ENCODE measurements at regions not wholly inside any gene's neighbourhood (a gene's known extent, or its start where the extent isn't known, plus 50 kb on each side); places are given as distances from the start of the nearest gene placed in this dataset.
"Not testable (repeated sequence)": the region's sequence is repeated elsewhere in the genome, so short reads cannot be mapped to it uniquely, and the experiment has no call there.

DNA sequence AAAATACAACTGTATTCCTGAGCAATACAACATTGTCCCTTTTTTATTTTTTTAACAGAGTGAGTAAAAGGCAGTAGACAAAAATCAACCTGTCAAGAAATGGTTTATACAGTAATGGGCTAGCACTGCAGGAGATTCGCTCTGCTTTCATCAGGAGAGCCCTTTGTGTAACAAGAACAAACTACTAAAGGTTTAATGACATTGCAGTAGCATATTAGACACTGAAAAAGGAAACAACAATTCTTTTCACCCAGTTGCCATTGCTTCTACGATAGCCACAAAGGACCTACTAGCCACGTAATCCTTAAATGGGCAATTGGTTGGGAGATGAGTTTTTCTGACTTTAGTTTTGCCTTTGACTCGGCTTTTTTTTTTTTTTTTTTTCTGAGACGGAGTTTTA, 319.8 kb upstream of the TRPM3 start:
- H3K4me3 ChIP-seq (ENCODE audit: low read length) = no peak overlapping the region
- DNase-seq (ENCODE audit: low read depth, low spot score) = no peak

DNA sequence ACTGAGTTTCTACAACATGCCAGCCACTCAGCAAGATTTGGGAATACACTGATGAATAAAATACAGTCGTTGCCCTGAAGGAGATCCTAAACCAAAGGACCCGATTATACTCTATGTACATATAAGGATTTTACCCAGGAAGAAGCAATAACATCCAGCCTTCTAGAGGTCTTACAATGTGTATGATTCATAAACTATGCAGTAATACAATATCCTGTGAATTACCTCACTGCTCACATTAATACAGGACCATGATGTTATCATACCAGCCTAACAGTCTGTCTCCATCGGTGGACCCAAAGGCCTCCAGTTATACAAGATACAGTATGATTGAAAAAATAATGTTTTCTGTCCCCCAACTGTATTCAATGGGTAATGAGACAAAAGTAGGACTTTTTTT, 310.5 kb upstream of the TRPM3 start:
- DNase-seq (ENCODE audit: low read depth, low spot score) = no peak
- no peak overlapping the region for H3K4me3 ChIP-seq (ENCODE audit: low read length)

DNA sequence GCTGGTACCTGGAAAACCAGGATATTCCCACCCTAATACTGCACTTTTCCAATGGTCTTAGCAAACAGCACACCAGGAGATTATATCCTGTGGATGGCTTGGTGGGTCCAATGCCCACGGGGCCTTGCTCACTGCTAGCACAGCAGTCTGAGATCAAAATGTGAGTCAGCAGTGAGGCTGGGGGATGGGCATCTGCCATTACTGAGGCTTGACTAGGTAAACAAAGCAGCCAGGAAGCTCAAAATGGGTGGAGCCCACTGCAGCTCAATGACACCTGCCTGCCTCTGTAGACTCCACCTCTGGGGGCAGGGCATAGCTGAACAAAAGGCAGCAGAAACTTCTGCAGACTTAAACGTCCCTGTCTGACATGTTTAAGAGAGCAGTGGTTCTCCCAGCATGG, 285.9 kb upstream of the TRPM3 start:
- H3K4me3 ChIP-seq (ENCODE audit: low read length) = not testable (repeated sequence)
- DNase-seq (ENCODE audit: low read depth, low spot score) = peak; percentile 6

DNA sequence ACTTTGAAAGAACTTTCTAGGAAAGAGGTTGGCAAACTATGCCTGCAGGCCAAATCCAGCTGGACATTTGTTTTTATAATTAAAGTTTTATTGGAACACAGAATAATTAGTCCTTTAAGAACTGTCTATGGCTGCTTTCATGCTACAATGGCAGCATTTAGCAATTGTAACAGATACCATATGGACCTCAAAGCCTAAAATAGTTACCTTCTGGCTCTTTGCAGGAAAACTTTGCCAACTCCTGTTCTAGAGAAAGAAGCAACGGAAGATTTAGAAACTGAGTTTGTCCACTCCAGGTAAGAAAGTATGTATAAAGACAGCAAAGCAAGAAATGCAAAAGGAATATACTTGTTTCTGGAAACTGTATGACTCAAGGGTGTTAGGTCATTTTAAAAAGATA, 281.7 kb upstream of the TRPM3 start:
- no peak for DNase-seq (ENCODE audit: low read depth, low spot score)
- H3K4me3 ChIP-seq (ENCODE audit: low read length) = no peak overlapping the region

DNA sequence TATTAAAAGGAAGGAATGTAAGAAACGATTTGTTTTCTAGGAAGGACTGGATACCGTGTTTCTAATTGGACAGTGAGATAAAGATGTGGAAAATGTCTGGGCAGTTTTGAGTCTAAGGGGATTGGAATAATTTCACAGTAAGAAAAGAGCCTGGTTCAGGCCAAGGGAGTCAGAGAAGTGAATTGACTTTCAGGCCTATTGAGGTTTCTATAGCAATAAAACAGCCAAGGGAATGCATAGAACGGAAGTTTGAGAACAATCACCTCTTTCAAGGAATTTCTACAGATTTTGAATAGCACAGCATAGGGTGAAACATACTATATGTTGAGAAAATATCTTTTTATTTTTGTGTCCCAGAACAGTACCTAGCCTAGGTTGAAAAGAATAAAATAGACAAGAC, 271.6 kb upstream of the TRPM3 start:
- DNase-seq (ENCODE audit: low read depth, low spot score) = no peak
- H3K4me3 ChIP-seq (ENCODE audit: low read length) = no peak overlapping the region

- no peak for DNase-seq (ENCODE audit: low read depth, low spot score)
- H3K4me3 ChIP-seq (ENCODE audit: low read length) = no peak overlapping the region
Observed at GRCh38 chr9:71384343-71384742, 262.9 kb upstream of the TRPM3 start.

GRCh38 chr9:71383308-71383940, 262.0 kb upstream of the TRPM3 start:
- DNase-seq (ENCODE audit: low read depth, low spot score) = no peak
- H3K4me3 ChIP-seq (ENCODE audit: low read length) = no peak overlapping the region

DNA sequence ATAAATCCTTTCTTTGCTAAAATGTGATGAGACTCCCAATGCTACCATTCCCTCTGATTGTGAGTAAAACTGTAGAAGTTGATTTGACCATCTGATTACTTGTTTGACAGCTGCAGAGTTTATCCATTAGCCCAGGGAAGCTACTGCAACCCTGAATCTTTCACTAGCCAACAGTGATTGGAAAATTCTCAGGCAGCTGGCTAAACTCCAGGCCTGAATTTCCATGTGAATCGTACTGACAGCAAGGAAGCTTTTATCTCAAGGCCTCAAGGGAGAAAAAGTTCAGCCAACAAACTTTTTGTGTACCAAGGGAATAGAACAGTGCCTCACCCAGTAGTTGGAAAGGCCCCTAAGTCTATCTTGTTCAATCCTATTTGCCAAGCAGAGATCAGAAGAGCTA, 246.7 kb upstream of the TRPM3 start:
- no peak for DNase-seq (ENCODE audit: low read depth, low spot score)
- no peak overlapping the region for H3K4me3 ChIP-seq (ENCODE audit: low read length)

GRCh38 chr9:71364186-71364955, 242.9 kb upstream of the TRPM3 start:
- no peak overlapping the region for H3K4me3 ChIP-seq (ENCODE audit: low read length)
- DNase-seq (ENCODE audit: low read depth, low spot score) = no peak

DNA sequence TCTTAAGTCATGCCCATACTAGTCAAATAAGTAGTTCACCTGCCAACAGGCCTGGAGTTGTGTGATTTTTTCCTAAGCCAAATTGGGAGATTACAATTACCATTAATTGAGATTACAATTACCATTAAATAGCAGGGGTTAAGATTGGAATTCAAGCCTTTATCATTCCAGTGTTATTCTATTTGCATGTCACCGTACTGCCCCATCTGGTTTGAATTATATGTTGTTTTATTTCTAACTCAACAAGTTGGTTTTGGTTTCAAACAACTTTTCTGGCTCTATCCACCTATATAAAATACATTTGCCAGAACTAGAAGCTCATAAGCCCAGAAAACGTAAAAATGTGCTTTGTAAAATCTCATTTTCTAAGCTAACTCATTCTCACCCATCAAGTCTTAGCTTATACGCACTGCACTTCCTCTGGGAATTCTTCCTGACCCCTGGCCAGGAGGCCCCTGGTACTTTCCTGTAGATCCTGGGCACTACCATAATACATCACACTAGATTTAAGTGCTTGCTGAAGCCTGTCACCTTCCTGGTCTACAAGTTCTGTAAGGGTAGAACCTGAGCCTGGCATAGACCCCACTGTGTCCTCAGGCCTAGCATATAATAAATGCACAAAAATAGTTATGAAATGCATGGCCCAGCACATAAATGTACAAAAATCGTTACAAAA, 242.0 kb upstream of the TRPM3 start:
- DNase-seq (ENCODE audit: low read depth, low spot score) = no peak
- H3K4me3 ChIP-seq (ENCODE audit: low read length) = no peak overlapping the region

DNA sequence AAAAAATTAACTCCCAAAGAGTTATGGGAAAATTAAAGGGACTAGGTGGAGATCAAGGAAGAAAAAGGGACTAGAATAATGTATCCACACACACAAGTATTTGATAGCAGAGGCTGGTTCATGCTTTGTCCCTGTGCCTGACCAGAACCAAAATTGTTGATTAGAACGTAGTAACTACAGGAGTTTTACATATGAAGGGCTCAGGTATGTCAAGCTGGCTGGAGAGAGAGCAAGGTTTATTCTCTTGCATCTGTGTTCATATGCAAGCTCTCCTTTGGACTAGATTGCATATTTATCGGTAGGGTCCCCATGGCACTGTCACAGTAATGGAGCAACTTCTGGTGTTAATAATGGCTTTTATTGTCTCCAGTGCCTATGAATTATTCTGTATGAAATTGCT, 239.9 kb upstream of the TRPM3 start:
- no peak overlapping the region for H3K4me3 ChIP-seq (ENCODE audit: low read length)
- no peak for DNase-seq (ENCODE audit: low read depth, low spot score)

DNA sequence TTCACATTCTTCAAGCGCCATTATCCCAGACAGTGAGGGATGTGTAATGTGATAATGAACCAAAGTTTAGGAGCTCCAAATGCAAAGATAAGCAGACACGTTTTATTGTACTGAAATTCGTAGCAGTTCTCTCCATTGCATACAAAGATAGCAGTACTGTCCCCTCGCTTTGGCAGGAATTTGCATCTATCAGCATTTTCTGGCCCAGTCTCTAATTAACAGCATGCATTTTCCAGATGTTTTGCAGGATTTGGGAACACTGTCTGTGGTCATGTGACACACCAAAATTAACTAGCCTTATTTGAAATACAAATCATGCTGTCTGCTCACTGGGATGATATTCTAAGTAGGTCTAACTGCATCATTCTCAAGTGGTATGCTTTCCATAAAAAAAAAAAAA, 235.9 kb upstream of the TRPM3 start:
- no peak overlapping the region for H3K4me3 ChIP-seq (ENCODE audit: low read length)
- DNase-seq (ENCODE audit: low read depth, low spot score) = no peak

DNA sequence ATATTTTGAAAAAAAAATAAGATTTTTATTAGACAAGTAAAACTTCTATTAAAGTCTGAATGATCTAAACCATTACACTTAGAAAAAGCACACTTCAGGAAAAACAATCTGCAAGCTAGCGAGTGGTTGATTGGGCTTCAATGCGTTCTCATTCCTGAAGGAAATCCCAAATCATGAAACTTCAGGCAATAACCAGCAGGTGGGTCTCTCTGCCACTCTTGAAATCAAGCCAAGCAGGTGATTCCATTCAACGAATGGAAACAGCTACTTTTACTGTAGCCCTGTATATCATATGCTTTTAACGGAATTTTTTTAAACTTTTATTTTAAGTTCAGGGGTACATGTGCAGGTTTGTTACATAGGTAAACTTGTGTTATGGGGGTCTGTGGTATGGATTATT, 234.5 kb upstream of the TRPM3 start:
- no peak for DNase-seq (ENCODE audit: low read depth, low spot score)
- H3K4me3 ChIP-seq (ENCODE audit: low read length) = no peak overlapping the region

GRCh38 chr9:71353720-71354119, 232.3 kb upstream of the TRPM3 start:
- no peak overlapping the region for H3K4me3 ChIP-seq (ENCODE audit: low read length)
- DNase-seq (ENCODE audit: low read depth, low spot score) = no peak

- no peak overlapping the region for H3K4me3 ChIP-seq (ENCODE audit: low read length)
- DNase-seq (ENCODE audit: low read depth, low spot score) = no peak
Observed at GRCh38 chr9:71352837-71353236, 231.4 kb upstream of the TRPM3 start.

GRCh38 chr9:71349218-71349617, 227.8 kb upstream of the TRPM3 start:
- DNase-seq (ENCODE audit: low read depth, low spot score) = no peak
- H3K4me3 ChIP-seq (ENCODE audit: low read length) = no peak overlapping the region

GRCh38 chr9:71333321-71333720, 211.9 kb upstream of the TRPM3 start:
- no peak for DNase-seq (ENCODE audit: low read depth, low spot score)
- H3K4me3 ChIP-seq (ENCODE audit: low read length) = no peak overlapping the region

GRCh38 chr9:71331603-71332002, 210.2 kb upstream of the TRPM3 start:
- no peak for DNase-seq (ENCODE audit: low read depth, low spot score)
- no peak overlapping the region for H3K4me3 ChIP-seq (ENCODE audit: low read length)

- no peak overlapping the region for H3K4me3 ChIP-seq (ENCODE audit: low read length)
- DNase-seq (ENCODE audit: low read depth, low spot score) = no peak
Observed at GRCh38 chr9:71329873-71330272, 208.5 kb upstream of the TRPM3 start.

- DNase-seq (ENCODE audit: low read depth, low spot score) = no peak
- H3K4me3 ChIP-seq (ENCODE audit: low read length) = no peak overlapping the region
Observed at GRCh38 chr9:71326360-71326759, 204.9 kb upstream of the TRPM3 start.

DNA sequence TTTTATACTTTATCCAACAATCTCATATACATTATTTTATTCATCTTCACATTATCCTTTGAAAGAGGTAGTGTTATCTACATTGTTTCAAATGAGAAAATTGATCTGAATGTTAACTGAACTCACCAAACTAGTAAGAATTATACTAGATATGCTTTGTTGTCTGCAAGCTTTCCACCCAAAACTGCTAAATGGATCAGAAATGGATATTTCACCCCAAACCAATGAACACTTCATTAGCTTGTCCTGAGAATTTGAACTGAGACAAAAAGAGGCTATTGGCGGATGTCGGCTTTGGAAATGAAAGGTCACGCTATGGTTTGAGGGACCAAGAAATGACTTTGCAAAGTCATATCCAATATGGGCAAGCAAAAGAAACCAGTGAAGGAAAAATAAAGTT, 201.9 kb upstream of the TRPM3 start:
- DNase-seq (ENCODE audit: low read depth, low spot score) = no peak
- no peak overlapping the region for H3K4me3 ChIP-seq (ENCODE audit: low read length)

Measured in Jurkat, Clone E6-1 (cell line).